ENCODE measurements at regions not wholly inside any gene's neighbourhood (a gene's known extent, or its start where the extent isn't known, plus 50 kb on each side); places are given as distances from the start of the nearest gene placed in this dataset.

- ChIA-PET POLR2A (no interaction called here), CTCF (no interaction called here)
- Histone ChIP-seq H3K4me3 (ENCODE audit: low read depth, low read length) (no peak overlapping the region), H3K9me3 (ENCODE audit: control insufficient read depth, insufficient read depth, low read depth, low read length) (no peaks in the 10 kb centered on the region), H3K4me1 (ENCODE audit: control insufficient read depth, insufficient read depth, low read length) (no peaks in the 10 kb centered on the region), H3K27ac (ENCODE audit: extremely low read depth, low read depth, low read length) (no peak overlapping the region), H3K36me3 (ENCODE audit: control insufficient read depth in 2 of 2, insufficient read depth in 1 of 2, low read length in 2 of 2) (no peaks in the 10 kb centered on the region)
- TF ChIP-seq ZNF48 (tag by site-specific recombination; IDR thresholded peaks at IDR 0.05), result no peak
- no peak for TF ChIP-seq ZNF510 (tag by site-specific recombination; IDR thresholded peaks at IDR 0.05; ENCODE audit: insufficient replicate concordance)
- TF ChIP-seq ZNF148 (tag by site-specific recombination; IDR thresholded peaks at IDR 0.05; ENCODE audit: borderline replicate concordance), result no peak
- TF ChIP-seq TSHZ1 (tag by site-specific recombination; IDR thresholded peaks at IDR 0.05; ENCODE audit: borderline replicate concordance), result no peak
- no peak for TF ChIP-seq ZBTB20 (tag by site-specific recombination; IDR thresholded peaks at IDR 0.05)
- TF ChIP-seq ZBTB8A (tag by site-specific recombination; IDR thresholded peaks at IDR 0.05), result no peak
- TF ChIP-seq ZNF175 (tag by site-specific recombination; IDR thresholded peaks at IDR 0.05), result no peak
- no peak for TF ChIP-seq SP3 (tag by site-specific recombination; IDR thresholded peaks at IDR 0.05)
- no peak for TF ChIP-seq ZNF792 (tag by site-specific recombination; IDR thresholded peaks at IDR 0.05)
Measured at GRCh38 chr11:134760299-134760698, 348.3 kb upstream of the B3GAT1 start.

- Histone ChIP-seq H3K4me3 (ENCODE audit: low read depth, low read length) (no peak overlapping the region), H3K36me3 (ENCODE audit: control insufficient read depth in 2 of 2, insufficient read depth in 1 of 2, low read length in 2 of 2) (no peaks in the 10 kb centered on the region), H3K27ac (ENCODE audit: extremely low read depth, low read depth, low read length) (no peak overlapping the region), H3K4me1 (ENCODE audit: control insufficient read depth, insufficient read depth, low read length) (no peaks in the 10 kb centered on the region), H3K9me3 (ENCODE audit: control insufficient read depth, insufficient read depth, low read depth, low read length) (no peaks in the 10 kb centered on the region)
- CTCF ChIA-PET, result no interaction called here
- POLR2A ChIA-PET, result no interaction called here
- TF ChIP-seq MYNN (tag by site-specific recombination; IDR thresholded peaks at IDR 0.05; ENCODE audit: borderline replicate concordance) (no peak), ZNF48 (tag by site-specific recombination; IDR thresholded peaks at IDR 0.05) (no peak), KLF8 (tag by site-specific recombination; IDR thresholded peaks at IDR 0.05) (no peak), ZNF202 (tag by site-specific recombination; IDR thresholded peaks at IDR 0.05; ENCODE audit: borderline replicate concordance) (no peak), ZNF558 (tag by site-specific recombination; IDR thresholded peaks at IDR 0.05) (no peak), ZNF76 (tag by site-specific recombination; IDR thresholded peaks at IDR 0.05; ENCODE audit: borderline replicate concordance, low read depth) (no peak), ZNF530 (tag by site-specific recombination; IDR thresholded peaks at IDR 0.05; ENCODE audit: low read depth) (no peak), ZSCAN16 (tag by site-specific recombination; IDR thresholded peaks at IDR 0.05) (no peak), PRDM4 (tag by site-specific recombination; IDR thresholded peaks at IDR 0.05) (no peak), PRDM2 (tag by site-specific recombination; IDR thresholded peaks at IDR 0.05; ENCODE audit: borderline replicate concordance) (no peak), ZNF2 (tag by site-specific recombination; IDR thresholded peaks at IDR 0.05) (no peak), BCL11A (tag by site-specific recombination; IDR thresholded peaks at IDR 0.05; ENCODE audit: low read depth) (no peak), ZIC2 (tag by site-specific recombination; IDR thresholded peaks at IDR 0.05) (no peak), ZNF623 (tag by site-specific recombination; IDR thresholded peaks at IDR 0.05) (no peak)
Measured at GRCh38 chr11:134759855-134760254, 347.8 kb upstream of the B3GAT1 start.

Data from HEK293 (cell line).